GM12878 (cell line): ENCODE measurements at regions not wholly inside any gene's neighbourhood (a gene's known extent, or its start where the extent isn't known, plus 50 kb on each side); places are given as distances from the start of the nearest gene placed in this dataset.

Experiments
- BCL3 ChIP-seq: IDR thresholded peaks from 2 replicates; pipeline ENCODE4 v1.6.1; 2011; ENCODE audit warnings: borderline replicate concordance, low read depth, mild to moderate bottlenecking, moderate library complexity, low read length; ENCODE audit not compliant: insufficient read depth, poor library complexity, severe bottlenecking
- REST ChIP-seq: IDR thresholded peaks from 2 replicates; pipeline ENCODE4 v1.6.1; 2012; ENCODE audit warnings: mild to moderate bottlenecking, low read depth, low read length
- STAT3 ChIP-seq: IDR thresholded peaks from 2 replicates; pipeline ENCODE4 v1.6.1; 2011; ENCODE audit warnings: low read depth, low read length, improper control_type of control experiment
- TAF1 ChIP-seq: IDR thresholded peaks from 2 replicates; pipeline ENCODE4 v1.6.1; 2011; ENCODE audit warnings: mild to moderate bottlenecking, low read depth, low read length, borderline replicate concordance
- TCF12 ChIP-seq: IDR thresholded peaks from 2 replicates; pipeline ENCODE4 v1.6.1; 2011; ENCODE audit warnings: low read depth, mild to moderate bottlenecking, low read length
- ZBTB33 ChIP-seq: fragments of 450-650 bp; IDR thresholded peaks from 2 replicates; pipeline ENCODE4 v1.6.1; 2017; ENCODE audit warnings: mild to moderate bottlenecking

- TF ChIP-seq REST, result no peak
- no peak for TF ChIP-seq STAT3
- no peak for TF ChIP-seq TAF1
- peak; percentile 57; the same call in 1 of the 2 replicates for TF ChIP-seq TCF12
- TF ChIP-seq BCL3, result peak; percentile 42
- no peak for TF ChIP-seq ZBTB33
These were observed 144.4 kb upstream of the NR2F2 start (continued) for GRCh38 chr15:96186105-96186504.
